HCT116 (cell line): ENCODE measurements at regions not wholly inside any gene's neighbourhood (a gene's known extent, or its start where the extent isn't known, plus 50 kb on each side); places are given as distances from the start of the nearest gene placed in this dataset.

Source experiments
- ATAC-seq: fragments of 200-7000 bp; cut with Tn5 transposase; 2 replicates; pipeline ENCODE4 v1.9.1; 2020; ENCODE audit warnings: mild to moderate bottlenecking, moderate library complexity
- BruUV-seq: library from RNA; stranded (reverse); fragments of 400-500 nt; replicated peaks from 2 replicates; lab custom pipeline; 2021; lab: Mats Ljungman, UMichigan
- CTCF ChIA-PET: fragments of 300-600 bp; sonication (Branson Sonifier 250); formaldehyde crosslinking; loops from one replicate; lab custom pipeline; 2021; ENCODE audit warnings: antibody characterized with exemption; lab: Charles Lee
- POLR2A ChIA-PET: fragments of 300-600, 350-600 bp; sonication (Branson Sonifier 250); formaldehyde crosslinking; loops from one replicate; lab custom pipeline; 2021; ENCODE audit warnings: antibody characterized with exemption; lab: Charles Lee
- RAD21 ChIA-PET, 2 experiments: fragments of 300-600 bp; sonication (Branson Sonifier 250); formaldehyde crosslinking; loops; one replicate each; lab custom pipeline; 2023; ENCODE audit warnings: low total read pairs in 2 of 2; ENCODE audit not compliant: uncharacterized antibody in 2 of 2, unreplicated experiment in 2 of 2, low non-redundant PET in 1 of 2; lab: Charles Lee
- DNase-seq: peaks from one replicate; pipeline ENCODE4 v3.0.0-alpha.2; 2010; ENCODE audit warnings: low read depth, low spot score
- H2AFZ ChIP-seq: fragments of 200-600 bp; shearing (Covaris generic), sonication (generic); 2 replicates; pipeline ENCODE4 v1.6.1; 2017; ENCODE audit warnings: low read depth, mixed run types, mixed read lengths, antibody characterized with exemption, low read length; ENCODE audit not compliant: poor library complexity, severe bottlenecking
- H3K27ac ChIP-seq: 2 replicates; pipeline ENCODE4 v1.5.1; 2012; ENCODE audit warnings: low read depth, low read length
- H3K27me3 ChIP-seq: fragments of 200-600 bp; sonication (generic); 2 replicates; pipeline ENCODE4 v1.6.1; 2016; ENCODE audit warnings: mixed run types, low read length, mixed read lengths; ENCODE audit not compliant: insufficient read depth
- H3K36me3 ChIP-seq, 2 experiments: fragments of 200-500 bp in 1 of 2; fragments of 200-600 bp in 1 of 2; sonication (Bioruptor generic) in 1 of 2; sonication (generic) in 1 of 2; 2 replicates each; pipeline versions ENCODE4 v1.5.1 to v1.6.1; 2014 to 2016; ENCODE audit warnings: low read length in 2 of 2, inconsistent platforms in 1 of 2, mixed read lengths in 1 of 2, mixed run types in 1 of 2; ENCODE audit not compliant: insufficient read depth in 2 of 2, control insufficient read depth in 1 of 2
- H3K4me1 ChIP-seq, 2 experiments: fragments of 200-600 bp in 1 of 2; sonication (generic) in 1 of 2; 2 replicates each; pipeline versions ENCODE4 v1.5.1 to v1.6.1; 2012 to 2017; ENCODE audit warnings: low read length in 2 of 2, inconsistent platforms in 1 of 2, mild to moderate bottlenecking in 1 of 2, mixed read lengths in 1 of 2, mixed run types in 1 of 2, moderate library complexity in 1 of 2; ENCODE audit not compliant: insufficient read depth in 2 of 2, control insufficient read depth in 1 of 2
- H3K4me2 ChIP-seq: fragments of 200-600 bp; sonication (generic); 2 replicates; pipeline ENCODE4 v1.6.1; 2017; ENCODE audit warnings: mixed run types, low read length, mixed read lengths
- H3K4me3 ChIP-seq, 2 experiments: fragments of 200-600 bp in 1 of 2; sonication (generic) in 1 of 2; replicated peaks in 1 of 2; 2 replicates each; pipeline ENCODE4 v1.5.1; 2011 to 2016; ENCODE audit warnings: low read length in 2 of 2, control low read depth in 1 of 2, low read depth in 1 of 2, mild to moderate bottlenecking in 1 of 2, mixed read lengths in 1 of 2, mixed run types in 1 of 2
- H3K79me2 ChIP-seq: fragments of 200-600 bp; sonication (generic); 2 replicates; pipeline ENCODE4 v1.6.1; 2017; ENCODE audit warnings: mild to moderate bottlenecking, mixed run types, low read length, moderate library complexity, mixed read lengths; ENCODE audit not compliant: insufficient read depth
- H3K9ac ChIP-seq: fragments of 200-600 bp; sonication (generic); 2 replicates; pipeline ENCODE4 v1.6.1; 2016; ENCODE audit warnings: low read length, mixed read lengths
- H3K9me2 ChIP-seq: fragments of 200-600 bp; sonication (generic), shearing (Covaris generic); 2 replicates; pipeline ENCODE4 v1.6.1; 2017; ENCODE audit warnings: mixed run types, mild to moderate bottlenecking, moderate library complexity; ENCODE audit not compliant: insufficient read depth
- H3K9me3 ChIP-seq, 2 experiments: fragments of 200-500 bp in 1 of 2; fragments of 200-600 bp in 1 of 2; sonication (Bioruptor generic) in 1 of 2; sonication (generic) in 1 of 2; 2 replicates each; pipeline ENCODE4 v1.6.1; 2014 to 2017; ENCODE audit warnings: low read length in 2 of 2, mixed read lengths in 2 of 2, inconsistent platforms in 1 of 2, low read depth in 1 of 2, mild to moderate bottlenecking in 1 of 2, mixed run types in 1 of 2, moderate library complexity in 1 of 2; ENCODE audit not compliant: control insufficient read depth in 1 of 2, insufficient read depth in 1 of 2
- H4K20me1 ChIP-seq: fragments of 200-600 bp; sonication (generic), shearing (Covaris generic); 2 replicates; pipeline ENCODE4 v1.6.1; 2017; ENCODE audit warnings: mixed run types, mild to moderate bottlenecking, moderate library complexity; ENCODE audit not compliant: insufficient read depth
- CEBPB ChIP-seq: IDR thresholded peaks from 2 replicates; pipeline ENCODE4 v1.6.1; 2012; ENCODE audit warnings: low read depth
- CTCF ChIP-seq, 3 experiments: fragments of 200-600 bp in 1 of 3; sonication (generic) in 1 of 3; IDR thresholded peaks in 2 of 3; conservative IDR thresholded peaks in 1 of 3; 2 replicates each; pipeline ENCODE4 v1.5.1; 2012 to 2017; ENCODE audit warnings: low read depth in 2 of 3, low read length in 2 of 3, antibody characterized with exemption in 1 of 3, borderline replicate concordance in 1 of 3, control low read depth in 1 of 3, mild to moderate bottlenecking in 1 of 3, mixed read lengths in 1 of 3, mixed run types in 1 of 3, moderate library complexity in 1 of 3; ENCODE audit not compliant: insufficient read depth in 1 of 3
- ELF1 ChIP-seq: IDR thresholded peaks from 2 replicates; pipeline ENCODE4 v1.6.1; 2012; ENCODE audit warnings: low read depth, borderline replicate concordance
- EZH2 ChIP-seq: fragments of 200-600 bp; sonication (generic); IDR thresholded peaks from 2 replicates; pipeline ENCODE4 v1.6.1; 2017; ENCODE audit warnings: antibody characterized with exemption, mixed run types
- EZH2phosphoT487 ChIP-seq: fragments of 200-600 bp; IDR thresholded peaks from 2 replicates; pipeline ENCODE4 v1.6.1; 2018; ENCODE audit warnings: antibody characterized with exemption, borderline replicate concordance
- FOSL1 ChIP-seq: IDR thresholded peaks from 2 replicates; pipeline ENCODE4 v1.6.1; 2012; ENCODE audit warnings: low read depth
- JUND ChIP-seq: IDR thresholded peaks from 2 replicates; pipeline ENCODE4 v1.6.1; 2012
- POLR2A ChIP-seq: IDR thresholded peaks from 2 replicates; pipeline ENCODE4 v1.7.0; 2011; ENCODE audit warnings: borderline replicate concordance; ENCODE audit not compliant: insufficient read depth, insufficient read length; ENCODE audit errors: extremely low read depth
- POLR2AphosphoS5 ChIP-seq: IDR thresholded peaks from 2 replicates; pipeline ENCODE4 v1.6.1; 2011; ENCODE audit warnings: mild to moderate bottlenecking, low read depth, low read length, moderate library complexity
- RAD21 ChIP-seq: IDR thresholded peaks from 2 replicates; pipeline ENCODE4 v1.6.1; 2012; ENCODE audit warnings: low read depth, mild to moderate bottlenecking
- SIN3A ChIP-seq: IDR thresholded peaks from 2 replicates; pipeline ENCODE4 v1.6.1; 2012; ENCODE audit warnings: low read depth
- SP1 ChIP-seq: IDR thresholded peaks from 2 replicates; pipeline ENCODE4 v1.6.1; 2012; ENCODE audit warnings: low read depth
- SRF ChIP-seq: IDR thresholded peaks from 2 replicates; pipeline ENCODE4 v1.6.1; 2012; ENCODE audit warnings: low read depth
- TCF7L2 ChIP-seq: IDR thresholded peaks from 2 replicates; pipeline ENCODE4 v1.7.0; 2011; ENCODE audit warnings: borderline replicate concordance, inconsistent platforms; ENCODE audit not compliant: insufficient read depth, insufficient read length; ENCODE audit errors: extremely low read depth
- YY1 ChIP-seq: IDR thresholded peaks from 2 replicates; pipeline ENCODE4 v1.6.1; 2011; ENCODE audit warnings: low read length, low read depth, moderate library complexity, mild to moderate bottlenecking; ENCODE audit not compliant: insufficient replicate concordance; ENCODE audit errors: extremely low read depth
- ZNF274 ChIP-seq: fragments of 200-500 bp; sonication (Bioruptor generic); IDR thresholded peaks from 2 replicates; pipeline ENCODE4 v1.6.1; 2014; ENCODE audit warnings: mild to moderate bottlenecking, low read depth, low read length, inconsistent platforms
- intact Hi-C: fragments of 100-400 bp; cut with micrococcal nuclease; formaldehyde crosslinking; loops from 2 replicates; pipeline ENCODE4 v1.10.0; 2022
- TF ChIP-seq, protein P1 (sequence below): IDR thresholded peaks from 2 replicates; pipeline ENCODE4 v1.6.1; 2012
- TF ChIP-seq, protein P2 (sequence below): IDR thresholded peaks from 2 replicates; pipeline ENCODE4 v1.6.1; 2012; ENCODE audit warnings: low read depth

GRCh38 chr12:126757326-126757725 is 1509.6 kb upstream of the TMEM132C start:
- Histone ChIP-seq H3K4me3 (no peak overlapping the region), H3K27ac (no peak overlapping the region), H3K4me2 (no peak overlapping the region), H3K36me3 (no peaks in the 10 kb centered on the region), H3K9me2 (no peaks in the 10 kb centered on the region), H3K9me3 (no peaks in the 10 kb centered on the region), H3K9ac (no peak overlapping the region), H3K27me3 (no peaks in the 10 kb centered on the region), H2AFZ (no peak overlapping the region), H3K79me2 (no peaks in the 10 kb centered on the region), H3K4me1 (no peaks in the 10 kb centered on the region), H4K20me1 (no peaks in the 10 kb centered on the region)
- ChIA-PET POLR2A (no interaction called here), CTCF (interaction anchor here (0.9 kb wide), 1 partner anchor 10 kb away, joined by 4 read pairs; no protein-coding TSS in a partner anchor), RAD21 (no interaction called here)
- ATAC-seq = no peak
- no TSS peak for BruUV-seq
- intact Hi-C loops = no loop called here
- no peak for DNase-seq
- TF ChIP-seq EZH2 = no peak
- TF ChIP-seq CTCF (IDR thresholded peaks at IDR 0.05 in 2 of 3, conservative IDR thresholded peaks at IDR 0.05 in 1 of 3; ENCODE audit: borderline replicate concordance in 1 of 3, insufficient read depth in 1 of 3, low read depth in 2 of 3, low read length in 2 of 3) = no peak
- TF ChIP-seq, protein P1, sequence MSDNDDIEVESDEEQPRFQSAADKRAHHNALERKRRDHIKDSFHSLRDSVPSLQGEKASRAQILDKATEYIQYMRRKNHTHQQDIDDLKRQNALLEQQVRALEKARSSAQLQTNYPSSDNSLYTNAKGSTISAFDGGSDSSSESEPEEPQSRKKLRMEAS = no peak
- no peak for TF ChIP-seq SP1
- no peak for TF ChIP-seq ELF1
- TF ChIP-seq POLR2A = no peak
- TF ChIP-seq RAD21 = no peak
- TF ChIP-seq ZNF274 = no peak
- TF ChIP-seq SIN3A = no peak
- no peak for TF ChIP-seq YY1
- no peak for TF ChIP-seq JUND
- TF ChIP-seq, protein P2, sequence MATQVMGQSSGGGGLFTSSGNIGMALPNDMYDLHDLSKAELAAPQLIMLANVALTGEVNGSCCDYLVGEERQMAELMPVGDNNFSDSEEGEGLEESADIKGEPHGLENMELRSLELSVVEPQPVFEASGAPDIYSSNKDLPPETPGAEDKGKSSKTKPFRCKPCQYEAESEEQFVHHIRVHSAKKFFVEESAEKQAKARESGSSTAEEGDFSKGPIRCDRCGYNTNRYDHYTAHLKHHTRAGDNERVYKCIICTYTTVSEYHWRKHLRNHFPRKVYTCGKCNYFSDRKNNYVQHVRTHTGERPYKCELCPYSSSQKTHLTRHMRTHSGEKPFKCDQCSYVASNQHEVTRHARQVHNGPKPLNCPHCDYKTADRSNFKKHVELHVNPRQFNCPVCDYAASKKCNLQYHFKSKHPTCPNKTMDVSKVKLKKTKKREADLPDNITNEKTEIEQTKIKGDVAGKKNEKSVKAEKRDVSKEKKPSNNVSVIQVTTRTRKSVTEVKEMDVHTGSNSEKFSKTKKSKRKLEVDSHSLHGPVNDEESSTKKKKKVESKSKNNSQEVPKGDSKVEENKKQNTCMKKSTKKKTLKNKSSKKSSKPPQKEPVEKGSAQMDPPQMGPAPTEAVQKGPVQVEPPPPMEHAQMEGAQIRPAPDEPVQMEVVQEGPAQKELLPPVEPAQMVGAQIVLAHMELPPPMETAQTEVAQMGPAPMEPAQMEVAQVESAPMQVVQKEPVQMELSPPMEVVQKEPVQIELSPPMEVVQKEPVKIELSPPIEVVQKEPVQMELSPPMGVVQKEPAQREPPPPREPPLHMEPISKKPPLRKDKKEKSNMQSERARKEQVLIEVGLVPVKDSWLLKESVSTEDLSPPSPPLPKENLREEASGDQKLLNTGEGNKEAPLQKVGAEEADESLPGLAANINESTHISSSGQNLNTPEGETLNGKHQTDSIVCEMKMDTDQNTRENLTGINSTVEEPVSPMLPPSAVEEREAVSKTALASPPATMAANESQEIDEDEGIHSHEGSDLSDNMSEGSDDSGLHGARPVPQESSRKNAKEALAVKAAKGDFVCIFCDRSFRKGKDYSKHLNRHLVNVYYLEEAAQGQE = no peak
- TF ChIP-seq EZH2phosphoT487 = no peak
- no peak for TF ChIP-seq SRF
- TF ChIP-seq CEBPB = no peak
- no peak for TF ChIP-seq FOSL1
- TF ChIP-seq POLR2AphosphoS5 = no peak
- TF ChIP-seq TCF7L2 = no peak
